HUES48 (cell line): ENCODE measurements at regions not wholly inside any gene's neighbourhood (a gene's known extent, or its start where the extent isn't known, plus 50 kb on each side); places are given as distances from the start of the nearest gene placed in this dataset.

ENCODE experiments used
- H3K27ac ChIP-seq: one replicate; pipeline ENCODE4 v1.7.0; 2013; ENCODE audit warnings: low read depth, low read length, inconsistent platforms
- H3K27me3 ChIP-seq: 2 replicates; pipeline ENCODE4 v1.6.1; 2013; ENCODE audit warnings: mild to moderate bottlenecking, low read length; ENCODE audit not compliant: control insufficient read depth, insufficient read depth
- H3K36me3 ChIP-seq: 2 replicates; pipeline ENCODE4 v1.6.1; 2013; ENCODE audit warnings: low read length; ENCODE audit not compliant: control insufficient read depth, insufficient read depth
- H3K4me1 ChIP-seq: 2 replicates; pipeline ENCODE4 v1.6.1; 2013; ENCODE audit warnings: mild to moderate bottlenecking, low read length; ENCODE audit not compliant: control insufficient read depth, insufficient read depth
- H3K4me3 ChIP-seq: 2 replicates; pipeline ENCODE4 v1.5.1; 2013; ENCODE audit warnings: mild to moderate bottlenecking, low read depth, low read length
- H3K9ac ChIP-seq: 2 replicates; pipeline ENCODE4 v1.6.1; 2013; ENCODE audit warnings: mild to moderate bottlenecking, low read depth, low read length, moderate library complexity
- H3K9me3 ChIP-seq: 2 replicates; pipeline ENCODE4 v1.6.1; 2013; ENCODE audit warnings: low read length; ENCODE audit not compliant: control insufficient read depth, insufficient read depth

DNA sequence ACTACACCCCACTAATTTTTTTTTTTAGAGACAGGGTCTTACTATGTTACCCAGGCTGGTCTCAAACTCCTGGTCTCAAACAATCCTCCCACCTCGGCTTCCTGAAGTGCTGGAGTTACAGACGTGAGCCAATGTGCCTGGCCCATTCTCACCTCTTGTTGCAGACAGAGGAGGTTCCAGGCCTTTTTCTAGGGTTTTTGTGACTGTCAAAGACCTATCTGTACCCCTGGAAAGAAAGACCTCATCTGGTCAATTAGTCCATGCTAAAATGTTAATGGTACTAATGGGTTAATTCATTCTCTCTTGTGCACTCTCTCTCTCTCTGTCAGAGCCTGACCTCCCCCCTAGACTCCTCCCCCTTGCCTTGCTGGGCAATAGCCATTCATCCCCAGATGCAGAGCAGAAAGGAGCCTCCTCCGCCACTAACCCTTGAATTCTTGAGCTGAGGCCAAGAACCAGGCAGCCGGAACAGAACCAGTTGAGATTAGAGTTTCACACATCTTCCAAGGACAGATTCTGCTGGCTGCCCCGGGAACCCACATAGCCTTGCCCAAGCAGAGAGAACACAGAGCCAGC, 209.7 kb downstream of the SKIDA1 start:
- Histone ChIP-seq H3K9ac (no peak overlapping the region), H3K27me3 (no peaks in the 10 kb centered on the region), H3K4me3 (peak overlapping the region; percentile 35), H3K36me3 (no peaks in the 10 kb centered on the region), H3K4me1 (peaks cover 34% of the 10 kb centered on the region), H3K9me3 (no peaks in the 10 kb centered on the region), H3K27ac (peak overlapping the region; percentile 83)

DNA sequence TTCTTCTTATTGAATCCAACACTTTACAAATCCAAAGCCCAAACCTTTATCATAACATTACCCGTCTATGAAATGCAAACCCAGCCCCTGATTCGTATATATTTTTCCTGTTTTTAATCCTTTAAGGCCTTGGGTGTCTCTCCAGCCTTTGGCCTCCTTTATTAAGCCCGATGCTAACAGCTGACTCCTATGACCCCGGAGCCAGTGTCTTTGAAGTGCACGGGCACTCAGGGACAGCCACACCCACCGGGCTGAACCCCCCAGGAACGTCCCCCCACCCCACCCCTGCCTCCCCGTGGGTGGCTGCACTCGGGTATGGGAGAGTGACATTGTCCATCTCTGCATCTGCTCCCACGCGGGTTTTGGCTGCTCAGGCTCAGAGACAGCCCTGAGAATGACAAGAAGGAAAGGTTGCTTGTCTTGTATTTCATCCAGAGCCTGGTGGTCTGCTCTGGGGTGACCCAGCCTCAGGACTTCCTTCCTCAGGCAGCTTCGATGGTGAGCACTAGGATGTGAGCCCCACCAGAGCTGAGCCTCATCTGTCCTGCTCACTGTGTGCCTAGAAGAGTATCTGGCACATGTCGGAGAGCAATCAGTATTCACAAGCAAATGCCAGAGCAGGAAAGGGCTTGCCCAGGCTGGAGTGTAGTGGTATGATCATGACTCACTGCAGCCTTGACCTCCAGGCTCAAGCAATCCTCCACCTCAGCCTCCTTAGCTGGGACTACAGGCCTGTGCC, 210.4 kb downstream of the SKIDA1 start:
- Histone ChIP-seq H3K4me1 (peaks cover 34% of the 10 kb centered on the region), H3K27ac (peak overlapping the region; percentile 83), H3K4me3 (no peak overlapping the region), H3K36me3 (no peaks in the 10 kb centered on the region), H3K9ac (no peak overlapping the region), H3K9me3 (no peaks in the 10 kb centered on the region), H3K27me3 (no peaks in the 10 kb centered on the region)

- no peaks in the 10 kb centered on the region for H3K9me3 ChIP-seq
- no peaks in the 10 kb centered on the region for H3K27me3 ChIP-seq
- H3K27ac ChIP-seq = peak overlapping the region; percentile 83
- H3K4me1 ChIP-seq = peaks cover 34% of the 10 kb centered on the region
- H3K4me3 ChIP-seq = no peak overlapping the region
- H3K9ac ChIP-seq = no peak overlapping the region
- no peaks in the 10 kb centered on the region for H3K36me3 ChIP-seq
Measured at GRCh38 chr10:21314111-21314626, 211.3 kb downstream of the SKIDA1 start.

DNA sequence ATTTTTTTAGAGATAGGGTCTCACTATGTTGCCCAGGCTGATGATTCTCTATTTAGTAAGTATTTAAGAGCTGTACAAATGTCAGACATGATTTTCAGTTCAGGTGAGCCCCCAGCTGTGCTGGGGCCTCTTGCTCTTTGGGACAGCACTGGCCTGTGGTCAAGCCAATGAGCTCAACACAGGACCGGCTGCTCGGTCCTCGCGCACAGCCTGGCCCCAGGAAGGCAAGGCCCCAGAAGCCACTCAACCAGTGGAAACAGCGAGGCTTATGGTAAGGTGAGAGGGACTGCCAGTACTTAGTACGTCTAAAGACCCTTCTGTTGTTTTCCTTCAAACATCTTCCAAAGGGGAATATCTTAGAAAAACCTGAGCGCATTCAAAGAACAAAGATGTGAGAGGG, 211.8 kb downstream of the SKIDA1 start:
- Histone ChIP-seq H3K9me3 (no peaks in the 10 kb centered on the region), H3K36me3 (no peaks in the 10 kb centered on the region), H3K9ac (no peak overlapping the region), H3K27me3 (no peaks in the 10 kb centered on the region), H3K4me3 (no peak overlapping the region), H3K4me1 (peaks cover 39% of the 10 kb centered on the region), H3K27ac (peak overlapping the region; percentile 83)

DNA sequence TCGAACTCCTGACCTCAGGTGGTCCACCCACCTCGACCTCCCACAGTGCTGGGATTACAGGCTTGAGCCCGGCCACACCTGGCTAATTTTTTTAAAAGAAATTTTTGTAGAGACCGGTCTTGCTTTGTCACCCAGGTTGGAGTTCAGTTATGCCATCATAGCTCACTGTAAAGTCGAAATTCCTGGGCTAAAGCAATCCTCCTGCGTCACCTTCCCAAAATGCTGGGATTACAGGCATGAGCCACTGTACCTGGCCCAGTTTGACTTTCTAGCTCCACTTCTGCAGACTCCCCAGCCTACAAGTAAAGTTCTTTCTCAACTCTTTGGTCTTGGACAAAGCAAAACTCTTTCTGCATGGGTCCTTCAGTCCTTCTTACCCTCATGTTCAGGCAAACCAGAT, 214.1 kb downstream of the SKIDA1 start:
- no peak overlapping the region for H3K4me3 ChIP-seq
- H3K27ac ChIP-seq = no peak overlapping the region
- no peaks in the 10 kb centered on the region for H3K9me3 ChIP-seq
- no peaks in the 10 kb centered on the region for H3K36me3 ChIP-seq
- H3K9ac ChIP-seq = no peak overlapping the region
- peaks cover 32% of the 10 kb centered on the region for H3K4me1 ChIP-seq
- H3K27me3 ChIP-seq = no peaks in the 10 kb centered on the region

DNA sequence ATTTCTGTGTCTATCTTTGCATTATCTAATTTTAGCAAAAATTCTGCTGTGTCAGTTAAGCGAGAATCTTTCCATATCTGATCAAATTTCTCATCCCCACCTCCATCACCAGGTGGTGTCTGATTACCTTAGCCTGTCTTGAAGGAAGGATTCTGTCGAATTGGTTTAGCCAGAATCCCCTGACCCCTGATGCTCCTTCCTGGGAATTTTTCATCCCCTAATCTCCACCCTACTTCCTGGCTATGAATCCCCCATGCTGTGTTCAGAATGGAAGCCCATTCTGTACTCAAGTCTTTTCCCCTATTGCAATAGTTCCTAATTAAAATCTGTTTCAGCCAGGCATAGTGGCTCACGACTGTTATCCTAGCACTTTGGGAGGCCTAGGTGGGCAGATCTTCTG, 216.1 kb downstream of the SKIDA1 start:
- peak overlapping the region; percentile 11 for H3K27ac ChIP-seq
- no peak overlapping the region for H3K4me3 ChIP-seq
- no peaks in the 10 kb centered on the region for H3K27me3 ChIP-seq
- H3K4me1 ChIP-seq = peaks cover 13% of the 10 kb centered on the region
- H3K36me3 ChIP-seq = no peaks in the 10 kb centered on the region
- H3K9me3 ChIP-seq = no peaks in the 10 kb centered on the region
- no peak overlapping the region for H3K9ac ChIP-seq

- H3K27ac ChIP-seq = peak overlapping the region; percentile 11
- H3K9me3 ChIP-seq = no peaks in the 10 kb centered on the region
- H3K27me3 ChIP-seq = no peaks in the 10 kb centered on the region
- H3K4me1 ChIP-seq = peaks cover 8% of the 10 kb centered on the region
- no peaks in the 10 kb centered on the region for H3K36me3 ChIP-seq
- H3K4me3 ChIP-seq = no peak overlapping the region
- H3K9ac ChIP-seq = no peak overlapping the region
Measured at GRCh38 chr10:21308946-21309345, 216.5 kb downstream of the SKIDA1 start.

GRCh38 chr10:21308018-21308417, 217.5 kb downstream of the SKIDA1 start:
- H3K27me3 ChIP-seq = no peaks in the 10 kb centered on the region
- H3K27ac ChIP-seq = no peak overlapping the region
- 0 out of 2 replicates have a peak, but pooled peaks cover 5% of the 10 kb centered on the region for H3K4me1 ChIP-seq
- H3K36me3 ChIP-seq = no peaks in the 10 kb centered on the region
- H3K9me3 ChIP-seq = no peaks in the 10 kb centered on the region
- no peak overlapping the region for H3K4me3 ChIP-seq
- H3K9ac ChIP-seq = no peak overlapping the region

GRCh38 chr10:21304608-21305007, 220.9 kb downstream of the SKIDA1 start:
- Histone ChIP-seq H3K27ac (no peak overlapping the region), H3K27me3 (no peaks in the 10 kb centered on the region), H3K4me1 (0 out of 2 replicates have a peak, but pooled peaks cover 5% of the 10 kb centered on the region), H3K9ac (no peak overlapping the region), H3K36me3 (no peaks in the 10 kb centered on the region), H3K4me3 (no peak overlapping the region), H3K9me3 (no peaks in the 10 kb centered on the region)

DNA sequence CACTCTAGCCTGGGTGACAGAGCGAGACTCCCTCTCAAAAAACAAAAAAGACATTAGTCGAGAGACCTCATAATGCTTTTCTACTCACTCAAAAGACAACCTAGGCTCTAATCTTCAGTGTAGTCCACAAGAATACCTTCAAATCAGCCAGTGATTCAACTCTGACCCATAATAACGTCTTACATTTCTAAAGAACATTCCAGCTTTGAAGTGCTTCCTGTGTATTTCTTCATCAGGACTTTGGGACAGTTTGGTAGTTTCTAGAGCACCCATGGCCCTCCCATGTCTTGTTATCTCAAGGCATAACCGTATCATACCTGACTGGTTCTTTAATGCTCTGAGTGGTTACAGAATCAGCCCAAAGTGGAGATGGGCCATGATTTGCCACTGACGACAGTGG, 221.3 kb downstream of the SKIDA1 start:
- H3K9ac ChIP-seq = no peak overlapping the region
- H3K9me3 ChIP-seq = no peaks in the 10 kb centered on the region
- no peaks in the 10 kb centered on the region for H3K36me3 ChIP-seq
- peaks cover 8% of the 10 kb centered on the region; the same call in 1 of the 2 replicates for H3K4me1 ChIP-seq
- H3K27ac ChIP-seq = no peak overlapping the region
- H3K4me3 ChIP-seq = no peak overlapping the region
- H3K27me3 ChIP-seq = no peaks in the 10 kb centered on the region

DNA sequence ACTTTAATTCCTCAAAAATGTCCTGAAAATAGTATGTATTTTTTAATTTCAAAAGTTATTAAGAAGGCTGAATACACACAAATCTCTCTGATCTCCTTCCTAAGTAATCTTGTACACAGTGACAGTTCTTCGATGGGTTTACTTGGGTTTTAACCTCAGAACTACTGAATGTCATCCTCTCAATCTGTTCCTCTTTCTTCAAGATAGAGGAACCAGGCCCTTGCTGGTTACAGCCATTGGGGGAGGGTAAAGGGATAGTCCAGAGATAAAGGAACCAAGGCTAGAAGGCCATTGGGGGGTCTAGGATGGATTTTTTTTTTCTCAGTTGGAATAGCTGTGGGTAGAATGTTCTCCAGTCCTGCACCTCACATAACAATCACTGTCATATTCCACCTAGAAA, 224.9 kb downstream of the SKIDA1 start:
- Histone ChIP-seq H3K9ac (no peak overlapping the region), H3K27ac (no peak overlapping the region), H3K4me3 (no peak overlapping the region), H3K4me1 (peaks cover 20% of the 10 kb centered on the region), H3K27me3 (no peaks in the 10 kb centered on the region), H3K36me3 (no peaks in the 10 kb centered on the region), H3K9me3 (no peaks in the 10 kb centered on the region)
